ENCODE measurements at regions not wholly inside any gene's neighbourhood (a gene's known extent, or its start where the extent isn't known, plus 50 kb on each side); places are given as distances from the start of the nearest gene placed in this dataset.

- no peaks in the 10 kb centered on the region for H3K36me3 ChIP-seq
- H3K27me3 ChIP-seq: no peaks in the 10 kb centered on the region
- ATAC-seq (no peak), DNase-seq (no peak)
- TF ChIP-seq, protein P1, sequence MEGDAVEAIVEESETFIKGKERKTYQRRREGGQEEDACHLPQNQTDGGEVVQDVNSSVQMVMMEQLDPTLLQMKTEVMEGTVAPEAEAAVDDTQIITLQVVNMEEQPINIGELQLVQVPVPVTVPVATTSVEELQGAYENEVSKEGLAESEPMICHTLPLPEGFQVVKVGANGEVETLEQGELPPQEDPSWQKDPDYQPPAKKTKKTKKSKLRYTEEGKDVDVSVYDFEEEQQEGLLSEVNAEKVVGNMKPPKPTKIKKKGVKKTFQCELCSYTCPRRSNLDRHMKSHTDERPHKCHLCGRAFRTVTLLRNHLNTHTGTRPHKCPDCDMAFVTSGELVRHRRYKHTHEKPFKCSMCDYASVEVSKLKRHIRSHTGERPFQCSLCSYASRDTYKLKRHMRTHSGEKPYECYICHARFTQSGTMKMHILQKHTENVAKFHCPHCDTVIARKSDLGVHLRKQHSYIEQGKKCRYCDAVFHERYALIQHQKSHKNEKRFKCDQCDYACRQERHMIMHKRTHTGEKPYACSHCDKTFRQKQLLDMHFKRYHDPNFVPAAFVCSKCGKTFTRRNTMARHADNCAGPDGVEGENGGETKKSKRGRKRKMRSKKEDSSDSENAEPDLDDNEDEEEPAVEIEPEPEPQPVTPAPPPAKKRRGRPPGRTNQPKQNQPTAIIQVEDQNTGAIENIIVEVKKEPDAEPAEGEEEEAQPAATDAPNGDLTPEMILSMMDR (IDR thresholded peaks at IDR 0.05): no peak
- no peak overlapping the region for H3K27ac ChIP-seq
- WGBS, 2 donors: 61 to 62% methylated on average over 3 of the region's 3 CpGs
- no peaks in the 10 kb centered on the region for H3K4me1 ChIP-seq
- H3K9me3 ChIP-seq: no peaks in the 10 kb centered on the region
- intact Hi-C loops (cut with DNase I): no loop called here
- H3K4me3 ChIP-seq: no peak overlapping the region
Measured at GRCh38 chr3:174659511-174659910, 199.6 kb upstream of the NAALADL2 start.

GRCh38 chr3:174662653-174663052 is 196.5 kb upstream of the NAALADL2 start:
- peaks cover 0 to 9% (median 0%) of the 10 kb centered on the region in 11 donors for H3K9me3 ChIP-seq
- H3K27ac ChIP-seq: no peak overlapping the region
- no peaks in the 10 kb centered on the region for H3K36me3 ChIP-seq
- ATAC-seq: no peak
- H3K4me3 ChIP-seq: no peak overlapping the region
- WGBS, 2 donors: 64 to 69% methylated on average over 3 of the region's 3 CpGs
- no peaks in the 10 kb centered on the region for H3K4me1 ChIP-seq
- intact Hi-C loops (cut with DNase I): no loop called here
- DNase-seq: no peak
- TF ChIP-seq, protein P1 (IDR thresholded peaks at IDR 0.05): no peak
- no peaks in the 10 kb centered on the region for H3K27me3 ChIP-seq

DNA sequence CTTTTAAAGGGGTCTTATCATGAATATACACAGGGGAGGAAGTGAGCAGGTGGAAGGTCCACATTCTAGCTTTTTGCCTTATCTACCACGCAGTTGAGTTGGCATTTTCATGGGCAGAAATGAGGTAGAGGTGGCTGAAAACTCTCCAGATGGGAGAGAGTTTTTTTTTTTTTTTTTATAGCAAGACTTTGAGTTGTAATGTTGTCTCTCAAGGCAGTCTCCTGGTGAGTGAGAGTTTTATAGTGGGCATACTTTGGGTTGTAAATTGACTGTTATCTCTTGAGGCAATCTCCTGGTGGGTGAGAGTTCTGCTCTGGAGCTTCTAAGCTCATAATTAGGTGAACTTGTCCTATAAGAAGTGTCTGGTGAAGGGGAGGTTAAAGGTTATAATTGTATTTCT is 191.7 kb upstream of the NAALADL2 start:
- no peaks in the 10 kb centered on the region for H3K27me3 ChIP-seq
- peaks cover 0 to 14% (median 0%) of the 10 kb centered on the region in 11 donors for H3K9me3 ChIP-seq
- DNase-seq (no peak), ATAC-seq (no peak)
- WGBS, 2 donors: 62 to 77% methylated on average over 1 of the region's 1 CpG
- TF ChIP-seq, protein P1 (IDR thresholded peaks at IDR 0.05): no peak
- no peak overlapping the region for H3K27ac ChIP-seq
- no peak overlapping the region for H3K4me3 ChIP-seq
- no peaks in the 10 kb centered on the region for H3K4me1 ChIP-seq
- intact Hi-C loops (cut with DNase I): no loop called here
- no peaks in the 10 kb centered on the region for H3K36me3 ChIP-seq

- Histone ChIP-seq H3K9me3 (no peaks in the 10 kb centered on the region), H3K4me3 (no peak overlapping the region), H3K27ac (no peak overlapping the region), H3K4me1 (no peaks in the 10 kb centered on the region), H3K27me3 (no peaks in the 10 kb centered on the region), H3K36me3 (no peaks in the 10 kb centered on the region)
- TF ChIP-seq, protein P1 (IDR thresholded peaks at IDR 0.05): no peak
- 85 to 93% methylated on average over 2 of the region's 2 CpGs for WGBS, 2 donors
- ATAC-seq (no peak), DNase-seq (no peak)
- intact Hi-C loops (cut with DNase I): no loop called here
Measured at GRCh38 chr3:174675406-174675805, 183.7 kb upstream of the NAALADL2 start.

Measured in heart right ventricle (tissue), 16 donors.